DMS53 treated with DMSO at 0.1 percent for 48 hours (cell line): ENCODE measurements at regions not wholly inside any gene's neighbourhood (a gene's known extent, or its start where the extent isn't known, plus 50 kb on each side); places are given as distances from the start of the nearest gene placed in this dataset.

ENCODE experiments used
- DNase-seq: peaks from one replicate; lab custom pipeline; 2025; ENCODE audit not compliant: unreplicated experiment; lab: John Stamatoyannopoulos, UW

DNA sequence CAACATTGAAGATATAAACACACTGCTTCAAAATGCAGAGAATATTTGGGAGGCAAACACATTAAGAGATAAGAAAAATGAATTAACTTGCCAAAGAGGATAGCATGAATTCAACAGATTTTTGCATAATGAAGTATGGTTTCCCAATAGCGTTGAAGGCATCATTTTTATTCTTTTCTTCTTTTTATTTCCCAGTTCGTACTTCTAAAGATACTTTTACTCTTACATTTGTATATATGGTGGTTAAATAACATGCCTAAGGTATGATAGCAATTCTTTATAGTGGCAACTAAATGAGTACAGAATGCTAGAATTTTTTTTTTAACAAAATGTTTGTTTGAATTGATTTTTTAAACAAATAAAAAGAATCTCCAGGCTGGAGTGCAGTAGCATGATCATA lies 473.4 kb upstream of the MARCKS start:
- no peak for DNase-seq

DNA sequence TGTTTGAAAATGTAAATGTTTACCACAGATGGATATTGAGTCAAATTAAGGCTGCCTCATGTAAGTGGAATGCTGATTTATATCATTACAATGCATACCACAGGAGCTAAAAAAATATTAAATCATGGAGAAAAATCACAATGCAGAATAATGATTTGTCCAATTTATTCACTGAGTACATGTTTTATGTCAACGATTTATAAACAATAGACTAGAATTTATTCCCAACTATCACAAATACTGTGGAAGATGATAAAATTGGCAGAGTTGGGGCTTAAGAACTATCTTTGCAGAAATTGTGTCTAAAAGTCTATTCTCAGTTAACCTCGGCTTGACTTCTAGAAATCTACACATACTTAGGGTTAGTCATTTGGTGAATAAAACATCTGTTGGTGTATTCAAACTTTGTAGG lies 472.1 kb upstream of the MARCKS start:
- DNase-seq, result no peak

DNA sequence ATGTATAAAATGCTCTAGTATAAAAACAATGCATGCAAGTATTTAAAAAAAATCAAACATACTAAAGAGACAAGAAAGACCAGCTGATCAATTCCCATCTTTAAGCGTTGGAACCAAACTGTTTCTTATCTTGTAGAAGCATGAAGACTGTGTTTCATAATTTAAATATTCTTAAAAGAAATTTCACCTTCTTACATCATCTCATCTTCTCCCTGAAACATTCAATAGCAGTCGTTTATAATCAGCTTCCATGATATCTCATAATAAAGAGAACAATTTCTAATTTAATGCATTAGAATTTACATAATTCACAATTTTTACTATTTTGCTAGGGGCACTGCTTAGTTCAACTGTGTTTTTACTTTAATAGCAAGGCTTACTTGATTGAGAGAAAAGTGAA lies 468.1 kb upstream of the MARCKS start:
- DNase-seq, result no peak

DNA sequence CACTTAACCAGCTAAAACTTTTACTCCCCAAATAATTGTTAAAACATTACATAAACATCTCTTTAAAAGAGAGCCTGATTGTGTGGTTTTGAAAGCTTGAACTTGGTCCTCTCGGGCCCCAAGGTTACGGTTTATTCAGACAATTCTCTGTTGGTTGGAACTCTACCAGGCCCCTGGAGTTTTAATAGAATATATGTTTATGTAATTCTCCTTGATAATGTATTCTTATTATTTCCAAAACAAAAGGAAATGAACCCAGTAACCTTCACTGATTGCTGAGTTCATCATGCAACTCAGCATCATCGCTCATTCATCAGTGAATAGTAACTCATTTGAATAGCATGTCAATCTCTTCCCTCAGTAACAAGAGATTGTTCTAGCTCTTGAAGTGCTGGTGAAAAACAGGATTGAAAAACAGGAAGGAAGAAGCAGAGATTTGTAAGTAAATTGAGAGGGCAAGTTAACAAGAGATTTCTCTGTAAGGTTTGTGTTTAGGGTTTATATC lies 464.5 kb upstream of the MARCKS start:
- DNase-seq, result no peak

DNA sequence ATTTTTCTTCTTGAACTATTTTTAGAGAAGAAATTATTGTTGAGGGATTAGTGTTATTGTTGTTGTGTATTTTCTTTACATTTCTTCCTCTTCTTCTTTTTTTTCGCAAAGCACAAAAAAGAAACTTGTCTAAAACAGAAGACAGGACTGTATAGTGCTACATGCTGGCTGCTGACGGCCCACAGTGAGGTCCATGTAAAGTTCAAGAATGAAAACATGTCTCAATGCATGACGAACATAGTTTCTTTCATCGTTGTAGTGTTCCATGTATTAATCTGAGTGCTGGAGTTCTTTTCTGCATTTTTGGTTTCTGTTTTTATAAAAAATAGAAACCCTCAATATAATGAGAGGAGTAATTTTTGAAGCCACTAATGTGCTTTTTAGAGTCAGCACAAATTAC lies 462.9 kb upstream of the MARCKS start:
- no peak for DNase-seq

DNA sequence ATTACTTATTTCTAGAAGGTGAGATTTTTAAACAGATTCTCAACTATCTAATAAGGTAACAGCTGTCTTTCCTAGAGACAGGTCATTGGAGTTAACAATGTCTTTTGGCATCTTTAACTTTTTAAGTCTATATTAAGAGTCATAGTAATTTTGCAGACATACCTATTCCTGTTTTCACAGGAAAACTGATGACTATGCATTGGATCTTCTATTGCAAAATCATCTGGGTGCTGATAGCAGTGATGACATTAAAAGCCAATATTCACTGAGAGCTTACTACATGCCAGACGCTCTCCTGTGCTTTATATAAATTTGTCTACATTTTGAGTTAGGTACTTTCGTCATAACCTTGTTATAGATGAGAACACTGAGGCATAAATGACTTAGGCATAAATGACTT lies 462.4 kb upstream of the MARCKS start:
- DNase-seq, result no peak

DNA sequence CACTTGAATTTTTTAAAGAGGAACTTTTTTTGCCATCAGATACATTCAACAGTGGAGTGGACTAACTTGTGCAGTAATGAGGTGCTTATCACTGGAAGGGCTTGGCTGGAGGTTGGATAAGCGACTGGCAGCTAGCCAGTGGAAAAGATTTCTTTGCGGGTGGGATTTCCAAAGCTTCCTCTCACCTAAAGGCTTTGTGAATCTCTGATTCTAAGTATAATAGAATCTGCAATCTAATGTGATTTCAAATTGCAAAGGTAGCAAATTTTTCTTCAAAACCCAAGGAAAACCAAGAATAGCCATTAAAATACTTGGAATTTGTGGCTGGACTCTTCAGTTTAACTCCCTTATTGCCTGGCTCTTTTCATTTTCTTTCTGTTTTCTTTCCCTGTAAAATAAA lies 460.4 kb upstream of the MARCKS start:
- DNase-seq, result no peak

DNA sequence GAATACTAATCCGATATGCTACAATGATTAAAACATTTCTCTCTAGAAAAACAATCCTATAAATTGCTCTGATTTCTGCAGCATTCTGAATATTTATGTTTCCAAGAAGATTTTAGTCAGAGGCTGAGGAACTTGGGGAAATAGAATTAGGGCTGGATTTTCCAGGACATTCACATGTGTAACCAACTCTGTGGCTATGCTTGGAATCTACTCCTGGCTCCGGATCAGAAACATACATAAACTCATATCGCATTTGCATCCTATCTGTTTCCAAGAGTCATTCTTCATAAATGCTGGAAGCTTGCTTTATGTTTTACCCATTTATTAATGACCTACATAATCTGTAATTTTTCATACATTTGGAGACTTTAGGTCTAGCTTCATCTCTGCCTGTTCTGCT lies 459.9 kb upstream of the MARCKS start:
- DNase-seq, result no peak

DNA sequence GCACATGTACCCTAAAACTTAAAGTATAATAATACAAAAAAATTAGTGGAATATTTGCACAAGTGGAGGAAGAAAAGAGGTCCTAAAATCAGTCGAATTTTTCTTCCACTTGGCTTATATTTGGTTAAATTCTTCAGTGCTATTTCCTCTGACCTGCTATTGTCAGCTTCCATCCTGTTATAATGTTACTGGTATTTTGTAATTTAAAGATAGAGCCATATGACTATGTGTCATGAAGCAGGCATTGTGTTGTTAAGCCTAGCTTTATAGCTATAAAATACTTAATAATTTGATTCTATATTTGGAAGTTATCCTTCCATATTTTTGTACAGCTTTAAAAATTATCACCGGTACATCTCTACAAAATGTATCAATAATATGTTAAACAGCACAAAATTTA lies 455.9 kb upstream of the MARCKS start:
- no peak for DNase-seq

DNA sequence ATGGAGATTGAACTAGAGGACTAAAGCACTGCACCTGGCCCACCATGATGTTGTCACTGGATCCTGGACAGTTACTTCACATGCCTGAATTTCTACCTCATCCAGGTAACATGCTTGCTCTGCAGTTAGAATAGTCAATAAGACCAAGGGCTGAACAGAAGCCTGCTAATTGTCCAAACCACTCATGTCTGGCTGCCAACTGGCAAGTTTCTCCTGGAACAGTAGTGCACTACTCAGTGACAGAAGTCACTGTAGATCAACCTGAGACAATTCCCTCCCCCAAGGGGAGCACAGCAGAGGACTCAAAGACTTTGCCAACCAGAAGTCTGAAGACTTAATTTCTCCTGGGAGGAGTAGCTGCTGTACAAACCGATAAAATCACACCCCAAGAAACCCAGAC lies 454.6 kb upstream of the MARCKS start:
- no peak for DNase-seq

DNA sequence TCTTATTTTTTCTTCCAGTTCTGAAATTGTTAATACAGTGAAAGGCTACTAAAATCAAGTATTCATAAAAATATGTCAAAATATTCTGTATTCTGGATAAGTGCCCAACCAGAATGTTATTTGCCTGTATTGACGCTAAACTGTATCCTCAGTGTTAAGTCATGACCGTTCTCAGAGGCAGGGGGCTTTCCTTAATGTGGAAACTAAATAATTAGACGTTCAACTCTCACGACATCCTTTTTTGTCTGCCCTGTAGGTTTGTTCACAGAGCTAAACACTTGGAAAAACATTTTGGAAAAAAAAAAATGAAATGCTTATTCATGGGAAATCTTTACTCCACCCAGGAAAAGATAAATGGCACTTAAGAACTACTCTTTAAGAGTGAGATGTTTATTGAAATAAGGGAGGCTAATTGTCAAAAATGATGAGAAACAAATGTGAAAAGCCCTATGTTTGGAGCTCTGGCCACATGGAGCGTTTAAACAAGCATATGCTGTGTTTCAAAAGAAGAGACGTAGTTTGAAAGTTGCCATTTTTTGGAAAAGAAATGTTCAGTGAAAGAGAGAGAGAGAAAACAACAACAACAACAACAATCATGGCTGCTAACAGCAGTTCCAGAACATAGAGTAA lies 453.1 kb upstream of the MARCKS start:
- no peak for DNase-seq

DNA sequence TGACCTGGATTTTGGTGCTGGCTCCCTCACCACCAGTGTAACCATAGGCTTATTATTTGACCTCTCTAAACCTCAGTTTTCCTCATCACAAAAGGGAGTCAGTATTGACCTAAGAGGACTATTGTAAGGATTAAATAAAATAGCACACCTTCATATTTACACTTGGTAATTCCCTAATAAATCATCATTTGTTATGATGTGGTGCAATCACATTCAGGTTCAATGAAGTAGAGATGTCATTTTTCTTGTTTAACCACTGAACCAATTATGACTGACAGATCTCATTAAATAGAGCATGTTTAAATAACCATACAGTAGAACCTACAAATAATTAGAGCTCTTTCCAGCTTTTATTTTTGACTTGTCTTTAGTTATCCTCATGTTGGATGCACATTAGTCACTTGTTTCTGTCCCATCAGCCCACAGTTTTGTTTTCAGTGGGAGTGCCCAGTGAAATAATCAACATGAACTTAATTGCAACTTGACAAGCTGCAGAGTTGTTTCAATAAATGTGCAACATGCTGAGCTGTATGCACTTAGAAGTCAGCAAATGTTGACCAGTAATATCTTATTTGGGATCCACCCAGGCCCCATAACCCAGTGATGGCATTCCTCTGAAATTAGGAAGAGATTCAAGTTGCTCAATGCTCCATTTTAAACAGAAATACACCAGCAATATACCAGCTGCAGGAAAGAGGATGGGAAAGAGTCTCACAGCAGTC lies 451.7 kb upstream of the MARCKS start:
- no peak for DNase-seq

DNA sequence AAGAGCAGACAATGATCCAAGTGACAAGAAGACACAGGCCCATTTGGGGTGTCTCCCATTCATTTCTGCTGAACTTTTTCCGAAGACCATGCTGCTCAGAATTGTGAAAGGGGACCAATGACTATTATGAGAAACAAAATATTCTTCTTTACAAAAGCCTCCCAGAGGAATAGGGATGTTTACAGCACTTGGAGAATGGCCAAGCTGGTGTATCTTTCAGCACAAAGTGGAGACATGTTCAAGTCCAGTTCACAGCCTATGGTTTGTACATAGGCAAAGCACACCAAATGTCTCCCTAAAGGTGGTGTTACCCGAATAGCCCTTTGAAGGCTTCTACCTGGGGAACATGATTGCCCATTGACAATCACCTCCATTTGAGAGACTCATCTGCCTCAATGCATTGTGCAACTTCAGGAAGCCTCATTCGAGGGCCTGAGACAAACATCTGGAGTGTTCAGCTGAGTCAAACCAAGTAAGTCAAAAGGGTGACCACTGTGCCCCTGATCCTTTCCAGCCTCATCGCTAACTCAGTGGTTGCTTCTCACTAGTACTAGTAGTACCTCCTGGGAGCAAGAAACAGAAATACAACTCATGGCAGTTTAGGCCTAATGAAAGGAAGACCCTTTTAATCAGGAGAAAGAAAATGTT lies 451.0 kb upstream of the MARCKS start:
- no peak for DNase-seq

DNA sequence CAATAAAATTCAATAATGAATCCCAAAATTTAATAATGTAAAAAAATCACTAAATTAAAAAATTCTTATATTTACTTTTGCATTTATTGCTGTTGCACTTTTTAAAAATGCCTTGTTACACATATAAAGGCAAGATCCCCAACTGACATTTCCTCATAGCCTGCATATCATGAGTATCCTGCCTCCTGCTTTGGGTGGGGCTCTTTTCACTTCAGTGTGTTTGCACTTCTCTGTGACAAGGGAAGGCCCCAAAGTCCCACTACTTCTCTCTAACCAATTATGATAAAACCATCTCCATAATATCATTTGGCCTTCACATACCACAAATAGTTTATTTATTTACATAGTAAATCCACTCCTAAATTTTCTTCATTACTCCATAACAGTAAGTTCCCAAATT lies 446.1 kb upstream of the MARCKS start:
- peak; percentile 21 for DNase-seq

DNA sequence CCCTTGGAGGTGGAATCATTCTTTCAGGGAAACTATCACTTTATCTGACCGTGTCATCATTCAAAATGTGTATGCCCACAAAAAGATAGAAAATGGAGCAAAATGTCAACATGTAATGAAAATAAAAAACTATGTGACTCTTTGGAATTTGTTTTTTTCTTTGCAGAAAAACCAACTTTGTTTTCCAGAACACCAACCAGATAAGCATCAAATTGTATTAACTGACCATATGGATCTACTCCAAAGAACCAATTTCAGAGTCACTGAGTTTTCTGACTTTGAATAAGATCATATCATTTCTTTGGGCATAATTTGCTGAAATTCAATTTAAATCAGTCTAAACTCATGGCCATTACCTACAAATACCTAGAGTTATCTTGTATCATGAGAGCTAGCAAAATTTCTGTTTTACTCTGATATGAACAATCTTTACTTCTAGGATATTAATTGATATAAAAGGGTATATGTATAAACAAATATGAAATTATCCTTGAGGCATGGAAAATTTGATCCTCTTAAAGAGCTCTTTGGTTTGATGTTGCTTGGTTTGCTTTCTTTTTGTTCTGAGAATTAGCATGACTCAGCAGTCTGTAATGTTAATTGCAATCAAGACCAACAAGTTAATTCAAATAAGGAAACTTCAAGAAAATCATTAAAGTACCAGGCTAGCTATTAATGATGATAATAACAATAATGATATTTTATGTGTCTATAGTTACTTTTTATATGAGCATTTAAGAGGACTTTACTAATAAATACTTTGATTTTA lies 444.4 kb upstream of the MARCKS start:
- no peak for DNase-seq

DNA sequence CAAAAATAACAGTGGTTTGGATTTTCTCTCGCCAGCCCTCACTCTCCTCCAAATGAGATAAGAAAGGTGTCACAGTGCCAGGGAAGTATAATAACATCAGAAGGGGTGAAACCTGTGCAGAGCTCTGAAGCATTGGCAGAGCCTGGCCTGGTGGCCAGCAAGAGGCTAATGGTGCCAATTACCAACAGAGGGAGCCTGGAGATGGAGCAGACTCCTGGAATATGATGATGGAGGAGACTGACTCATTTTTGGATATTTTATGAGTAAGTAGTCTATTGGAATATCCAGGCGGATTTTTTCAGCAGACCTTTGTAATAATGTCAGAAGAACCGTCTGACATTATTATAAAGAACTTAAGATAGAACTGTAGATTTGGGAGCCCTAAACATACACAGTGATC lies 442.6 kb upstream of the MARCKS start:
- DNase-seq, result peak; percentile 37

DNA sequence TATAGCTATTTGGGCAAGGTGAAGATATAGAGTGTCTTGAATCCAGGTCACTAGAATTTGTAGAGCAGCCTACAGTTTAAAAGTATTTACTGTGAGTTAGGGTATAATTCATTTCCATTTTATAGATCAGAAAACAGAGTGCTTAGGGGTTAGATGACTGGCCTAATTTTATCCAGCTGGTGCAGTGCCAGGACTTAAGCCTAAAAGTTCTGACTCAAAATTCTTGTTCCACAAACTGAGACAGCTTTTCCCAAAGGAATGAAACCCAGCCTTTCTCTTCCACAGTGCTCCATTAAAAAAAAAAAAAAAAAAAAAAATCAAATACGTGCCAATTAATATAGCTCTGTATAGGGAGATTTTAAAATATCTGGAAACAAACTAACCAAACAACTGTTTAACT lies 441.0 kb upstream of the MARCKS start:
- no peak for DNase-seq

DNA sequence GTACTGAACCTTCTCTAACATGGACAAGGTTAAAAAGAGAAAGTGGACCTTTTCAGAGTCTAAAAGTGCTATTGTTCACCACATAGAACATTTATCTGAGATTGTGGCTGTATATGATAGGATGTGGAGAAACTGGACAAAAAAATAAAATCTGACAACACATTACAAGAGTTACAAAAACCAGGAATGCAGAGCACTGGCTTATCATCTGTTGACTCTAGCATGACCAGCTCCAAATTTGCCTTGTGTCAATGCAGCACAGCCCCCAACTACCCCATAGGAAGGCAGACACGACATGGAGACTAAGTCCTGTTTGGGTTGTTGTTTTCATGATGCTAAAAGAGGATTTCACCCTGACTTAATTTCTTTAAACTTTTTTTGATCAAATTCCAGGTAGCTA lies 436.9 kb upstream of the MARCKS start:
- no peak for DNase-seq

DNA sequence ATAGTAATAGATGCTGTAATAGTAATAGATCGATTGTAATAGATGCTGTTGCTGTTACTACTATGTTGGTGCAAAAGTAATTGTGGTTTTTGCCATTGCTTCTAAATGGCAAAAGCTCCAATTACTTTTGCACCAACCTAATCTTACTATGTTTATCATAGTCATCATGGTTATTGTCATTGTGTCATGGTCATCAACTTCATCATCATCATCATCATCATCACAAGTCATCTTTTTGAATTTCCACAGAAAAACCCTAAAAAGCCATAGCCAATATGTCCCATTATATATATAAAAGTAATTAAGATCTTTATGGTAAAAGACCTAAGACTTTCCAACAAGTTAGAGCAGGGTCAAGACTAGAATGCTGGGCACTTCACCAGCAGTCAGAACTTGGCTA lies 435.1 kb upstream of the MARCKS start:
- DNase-seq, result no peak

DNA sequence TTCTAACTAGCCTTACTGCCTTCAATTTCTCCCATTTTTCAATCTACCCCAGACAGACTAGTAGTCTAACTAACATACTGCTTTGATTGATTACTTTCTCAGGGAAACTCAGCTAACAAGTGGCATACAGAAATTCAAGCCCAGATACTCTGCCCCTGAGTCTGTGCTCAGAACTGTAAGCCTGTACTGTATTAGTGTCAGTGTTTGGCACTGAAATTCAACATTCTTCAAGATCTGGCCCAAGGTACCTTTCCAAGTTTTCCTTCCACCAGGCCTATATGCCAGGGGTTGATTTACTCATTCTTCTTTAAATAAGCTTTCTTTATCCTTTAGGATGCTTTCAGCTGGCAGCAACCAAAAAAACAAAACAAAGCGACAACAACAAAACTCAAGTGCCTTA lies 433.2 kb upstream of the MARCKS start:
- DNase-seq, result no peak

DNA sequence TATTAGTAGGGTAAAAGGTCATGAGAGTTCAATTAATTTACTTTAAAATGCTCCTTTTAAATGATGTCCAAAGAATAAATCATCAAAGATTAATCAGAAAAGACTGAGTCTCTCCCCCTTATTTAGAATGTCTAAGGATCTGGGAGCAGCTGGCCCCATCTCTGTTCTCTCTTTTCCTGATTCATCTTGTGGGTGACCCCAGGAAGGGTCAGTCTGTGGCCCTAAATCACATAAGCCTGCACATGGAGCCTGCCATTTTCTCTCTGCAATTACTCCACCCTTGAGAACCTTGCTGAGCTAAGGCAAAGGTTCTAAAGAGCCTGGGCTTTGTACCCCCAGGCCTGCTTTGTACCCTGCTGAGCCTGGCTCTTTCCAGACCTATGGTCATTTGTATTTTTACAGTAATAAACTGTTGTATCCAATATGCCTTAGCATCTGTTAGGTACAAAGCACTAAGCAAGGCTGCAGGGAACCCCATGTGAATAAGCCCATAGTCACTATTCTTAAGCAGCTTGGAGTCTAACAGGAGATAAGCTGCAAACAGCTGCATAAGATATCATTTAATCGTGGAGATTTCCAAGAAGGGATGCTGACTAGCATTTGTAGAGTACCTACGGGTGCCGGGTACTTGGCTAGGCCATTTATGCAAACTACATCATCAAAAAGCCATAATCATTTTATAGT lies 431.0 kb upstream of the MARCKS start:
- DNase-seq, result no peak
